HG02840 (cell line): ENCODE measurements at regions not wholly inside any gene's neighbourhood (a gene's known extent, or its start where the extent isn't known, plus 50 kb on each side); places are given as distances from the start of the nearest gene placed in this dataset.

Experiments
- ATAC-seq: cut with Tn5 transposase; IDR thresholded peaks from one replicate; pipeline ENCODE4 v1.9.1; 2021; ENCODE audit warnings: mild to moderate bottlenecking, moderate library complexity, moderate number of reproducible peaks; ENCODE audit not compliant: unreplicated experiment, low FRiP score

- no peak for ATAC-seq
Observed at GRCh38 chr4:137090951-137091350, 441.3 kb downstream of the PCDH18 start.

GRCh38 chr4:137083571-137084135 is 448.6 kb downstream of the PCDH18 start:
- no peak for ATAC-seq

GRCh38 chr4:137082061-137082460 is 450.2 kb downstream of the PCDH18 start:
- no peak for ATAC-seq

- ATAC-seq: no peak
Observed at GRCh38 chr4:137076908-137077307, 455.4 kb downstream of the PCDH18 start.

- no peak for ATAC-seq
Observed at GRCh38 chr4:137075586-137075985, 456.7 kb downstream of the PCDH18 start.

GRCh38 chr4:137070614-137071013 is 461.7 kb downstream of the PCDH18 start:
- no peak for ATAC-seq

- ATAC-seq: no peak
Observed at GRCh38 chr4:137069473-137069872, 462.8 kb downstream of the PCDH18 start.

- no peak for ATAC-seq
Observed at GRCh38 chr4:137067735-137068134, 464.6 kb downstream of the PCDH18 start.

GRCh38 chr4:137065311-137065710 is 467.0 kb downstream of the PCDH18 start:
- ATAC-seq: no peak

- ATAC-seq: no peak
Observed at GRCh38 chr4:137063961-137064360, 468.3 kb downstream of the PCDH18 start.

- no peak for ATAC-seq
Observed at GRCh38 chr4:137043184-137043583, 489.1 kb downstream of the PCDH18 start.

GRCh38 chr4:137039370-137039769 is 492.9 kb downstream of the PCDH18 start:
- ATAC-seq: no peak

GRCh38 chr4:137032222-137032621 is 500.1 kb downstream of the PCDH18 start:
- ATAC-seq: no peak

GRCh38 chr4:137029026-137029425 is 503.3 kb downstream of the PCDH18 start:
- ATAC-seq: no peak

- no peak for ATAC-seq
Observed at GRCh38 chr4:137025484-137026059, 506.7 kb downstream of the PCDH18 start.

- ATAC-seq: no peak
Observed at GRCh38 chr4:137015426-137016409, 516.6 kb downstream of the PCDH18 start.

GRCh38 chr4:137000432-137000831 is 531.9 kb downstream of the PCDH18 start:
- no peak for ATAC-seq

GRCh38 chr4:136992032-136992431 is 540.3 kb downstream of the PCDH18 start:
- ATAC-seq: no peak

- ATAC-seq: no peak
Observed at GRCh38 chr4:136985683-136986082, 546.6 kb downstream of the PCDH18 start.

GRCh38 chr4:136967069-136967468 is 565.2 kb downstream of the PCDH18 start:
- ATAC-seq: no peak

GRCh38 chr4:136965478-136965877 is 566.8 kb downstream of the PCDH18 start:
- ATAC-seq: no peak
